Peyer's patch (tissue), 4 donors: ENCODE measurements at regions not wholly inside any gene's neighbourhood (a gene's known extent, or its start where the extent isn't known, plus 50 kb on each side); places are given as distances from the start of the nearest gene placed in this dataset.

Experiments
- DNase-seq, 3 donors: peaks; one replicate each; pipeline ENCODE4 v3.0.0-alpha.2; 2017 to 2019
- H3K27ac ChIP-seq, 4 donors: fragments of 200-600 bp; sonication (generic); one replicate each; pipeline ENCODE4 v1.5.1; 2016 to 2019
- H3K27me3 ChIP-seq, 2 donors: fragments of 200-600 bp; sonication (generic); one replicate each; pipeline ENCODE4 v1.5.1; 2019
- H3K36me3 ChIP-seq, 3 donors: fragments of 200-600 bp; sonication (generic); one replicate each; pipeline ENCODE4 v1.5.1; 2016 to 2019
- H3K4me1 ChIP-seq, 4 donors: fragments of 200-600 bp; sonication (generic); one replicate each; pipeline ENCODE4 v1.5.1; 2016 to 2019
- H3K4me3 ChIP-seq, 4 donors: fragments of 200-600 bp; sonication (generic); 1 replicate in 3 of 4; 2 replicates in 1 of 4; pipeline ENCODE4 v1.5.1; 2016 to 2019; ENCODE audit warnings: mild to moderate bottlenecking in 1 of 4
- H3K9me3 ChIP-seq, 4 donors: fragments of 200-600 bp; sonication (generic); one replicate each; pipeline ENCODE4 v1.5.1; 2016 to 2019; ENCODE audit warnings: mild to moderate bottlenecking in 1 of 4
- POLR2A ChIP-seq, 2 donors: fragments of 450-650 bp; IDR thresholded peaks; one replicate each; pipeline ENCODE4 v1.5.1; 2017; ENCODE audit warnings: antibody characterized with exemption in 2 of 2, mild to moderate bottlenecking in 2 of 2, moderate library complexity in 2 of 2
- TF ChIP-seq, protein P1 (sequence below), 6 experiments: fragments of 450-650 bp in 4 of 6; fragments of 200-600 bp in 2 of 6; sonication (generic) in 1 of 6; IDR thresholded peaks; one replicate each; pipeline ENCODE4 v1.5.1; 2017 to 2019; ENCODE audit warnings: antibody characterized with exemption in 6 of 6, mild to moderate bottlenecking in 3 of 6, moderate library complexity in 1 of 6

DNA sequence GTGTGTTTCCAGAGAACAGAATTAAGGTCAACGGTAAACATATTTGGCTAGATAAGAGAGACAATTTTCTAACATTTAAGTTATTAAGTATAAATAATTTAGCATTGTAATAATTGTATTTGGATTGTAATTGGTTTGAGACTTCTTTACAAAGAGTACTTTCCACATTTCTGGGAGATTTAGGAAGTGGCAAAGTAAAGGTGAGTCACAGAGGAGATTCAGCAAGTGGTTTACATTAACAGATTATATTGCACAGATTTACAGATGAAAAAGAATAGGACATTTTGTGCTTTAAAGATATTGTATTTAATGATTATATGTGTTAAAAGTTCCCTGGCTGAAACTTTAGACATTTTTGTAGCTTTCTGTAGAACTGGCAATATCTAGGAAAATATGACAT lies 584.4 kb upstream of the AADAT start:
- Histone ChIP-seq H3K4me3 (no peak overlapping the region), H3K27ac (no peak overlapping the region), H3K9me3 (no peaks in the 10 kb centered on the region), H3K4me1 (no peaks in the 10 kb centered on the region), H3K27me3 (no peaks in the 10 kb centered on the region), H3K36me3 (no peaks in the 10 kb centered on the region)
- TF ChIP-seq, protein P1, sequence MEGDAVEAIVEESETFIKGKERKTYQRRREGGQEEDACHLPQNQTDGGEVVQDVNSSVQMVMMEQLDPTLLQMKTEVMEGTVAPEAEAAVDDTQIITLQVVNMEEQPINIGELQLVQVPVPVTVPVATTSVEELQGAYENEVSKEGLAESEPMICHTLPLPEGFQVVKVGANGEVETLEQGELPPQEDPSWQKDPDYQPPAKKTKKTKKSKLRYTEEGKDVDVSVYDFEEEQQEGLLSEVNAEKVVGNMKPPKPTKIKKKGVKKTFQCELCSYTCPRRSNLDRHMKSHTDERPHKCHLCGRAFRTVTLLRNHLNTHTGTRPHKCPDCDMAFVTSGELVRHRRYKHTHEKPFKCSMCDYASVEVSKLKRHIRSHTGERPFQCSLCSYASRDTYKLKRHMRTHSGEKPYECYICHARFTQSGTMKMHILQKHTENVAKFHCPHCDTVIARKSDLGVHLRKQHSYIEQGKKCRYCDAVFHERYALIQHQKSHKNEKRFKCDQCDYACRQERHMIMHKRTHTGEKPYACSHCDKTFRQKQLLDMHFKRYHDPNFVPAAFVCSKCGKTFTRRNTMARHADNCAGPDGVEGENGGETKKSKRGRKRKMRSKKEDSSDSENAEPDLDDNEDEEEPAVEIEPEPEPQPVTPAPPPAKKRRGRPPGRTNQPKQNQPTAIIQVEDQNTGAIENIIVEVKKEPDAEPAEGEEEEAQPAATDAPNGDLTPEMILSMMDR (IDR thresholded peaks at IDR 0.05), result no peak
- no peak for TF ChIP-seq POLR2A (IDR thresholded peaks at IDR 0.05)
- DNase-seq, result no peak

DNA sequence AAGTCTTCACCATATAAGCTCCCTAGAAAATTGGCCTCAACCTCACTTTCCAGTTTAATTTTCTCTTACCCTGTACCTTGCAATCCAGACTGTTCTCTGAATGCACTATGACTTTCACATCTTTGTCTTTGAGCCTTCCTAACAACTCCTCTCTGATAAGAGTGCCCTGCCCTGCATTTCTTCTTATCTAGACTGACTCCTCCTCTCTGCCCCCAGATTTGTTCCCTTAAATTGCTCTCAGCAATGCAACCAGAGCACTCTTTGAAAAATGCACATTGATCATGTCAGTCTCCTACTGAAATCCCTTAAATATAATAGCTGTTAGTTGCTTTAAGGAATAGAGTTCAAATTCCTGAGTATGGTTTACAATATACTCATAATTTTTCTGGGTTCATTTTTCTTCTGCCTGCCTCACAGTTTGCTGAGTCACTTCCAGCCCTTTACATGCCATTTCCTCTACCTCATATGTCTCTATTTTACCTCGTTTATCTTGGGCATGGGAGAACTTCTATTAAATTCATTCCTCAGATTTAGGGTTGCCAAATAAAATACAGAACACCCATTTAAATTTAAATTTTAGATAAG lies 582.7 kb upstream of the AADAT start:
- Histone ChIP-seq H3K27me3 (no peaks in the 10 kb centered on the region), H3K9me3 (no peaks in the 10 kb centered on the region), H3K4me3 (no peak overlapping the region), H3K36me3 (no peaks in the 10 kb centered on the region), H3K4me1 (no peaks in the 10 kb centered on the region), H3K27ac (no peak overlapping the region)
- no peak for DNase-seq
- TF ChIP-seq, protein P1 (IDR thresholded peaks at IDR 0.05), result no peak
- TF ChIP-seq POLR2A (IDR thresholded peaks at IDR 0.05), result no peak

DNA sequence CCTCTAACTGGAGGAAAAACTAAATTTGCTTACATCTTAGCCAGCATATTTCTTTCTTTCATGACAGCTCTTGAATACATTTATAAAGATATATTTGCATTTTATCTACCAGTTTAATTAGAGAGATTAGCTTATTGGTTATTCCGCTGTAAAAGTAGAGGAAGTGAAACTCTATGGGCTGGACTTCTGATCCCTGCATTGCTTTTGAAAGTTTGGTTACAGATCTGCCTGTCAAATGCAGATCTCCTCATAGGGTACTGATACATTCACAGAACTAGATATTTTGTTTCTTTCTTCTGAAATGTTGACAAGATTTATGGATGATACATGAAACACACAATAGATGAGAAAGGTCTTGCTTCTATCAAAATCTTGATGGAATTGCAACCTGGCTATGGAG lies 581.4 kb upstream of the AADAT start:
- Histone ChIP-seq H3K4me1 (no peaks in the 10 kb centered on the region), H3K27ac (no peak overlapping the region), H3K4me3 (no peak overlapping the region), H3K27me3 (no peaks in the 10 kb centered on the region), H3K36me3 (no peaks in the 10 kb centered on the region), H3K9me3 (no peaks in the 10 kb centered on the region)
- TF ChIP-seq, protein P1 (IDR thresholded peaks at IDR 0.05), result no peak
- no peak for TF ChIP-seq POLR2A (IDR thresholded peaks at IDR 0.05)
- no peak for DNase-seq

DNA sequence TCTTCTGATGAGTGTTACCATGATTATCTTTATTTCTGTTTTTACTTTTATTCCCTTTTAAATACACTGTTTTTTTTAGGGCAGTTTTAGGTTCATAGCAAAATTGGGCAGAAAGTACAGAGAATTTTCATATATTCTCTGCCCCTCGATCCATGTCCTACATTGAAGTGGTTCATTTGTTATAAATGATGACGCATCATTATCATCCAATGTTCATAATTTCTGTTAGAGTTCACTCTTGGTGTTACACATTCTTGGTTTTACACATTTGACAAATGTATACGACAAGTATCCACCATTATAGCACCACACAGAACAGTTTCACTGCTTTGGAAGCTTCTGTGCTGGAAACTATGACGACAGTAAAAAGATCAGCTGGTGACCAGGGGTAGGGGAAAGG lies 578.1 kb upstream of the AADAT start:
- H3K4me1 ChIP-seq, result no peaks in the 10 kb centered on the region
- no peak overlapping the region for H3K27ac ChIP-seq
- H3K9me3 ChIP-seq, result no peaks in the 10 kb centered on the region
- H3K27me3 ChIP-seq, result no peaks in the 10 kb centered on the region
- DNase-seq, result no peak
- no peak overlapping the region for H3K4me3 ChIP-seq
- H3K36me3 ChIP-seq, result no peaks in the 10 kb centered on the region
- TF ChIP-seq, protein P1 (IDR thresholded peaks at IDR 0.05), result no peak
- no peak for TF ChIP-seq POLR2A (IDR thresholded peaks at IDR 0.05)

GRCh38 chr4:170666909-170667308 lies 577.2 kb upstream of the AADAT start:
- H3K27me3 ChIP-seq, result no peaks in the 10 kb centered on the region
- H3K36me3 ChIP-seq, result no peaks in the 10 kb centered on the region
- no peak for DNase-seq
- no peak overlapping the region for H3K27ac ChIP-seq
- TF ChIP-seq, protein P1 (IDR thresholded peaks at IDR 0.05), result no peak
- no peak for TF ChIP-seq POLR2A (IDR thresholded peaks at IDR 0.05)
- no peaks in the 10 kb centered on the region for H3K4me1 ChIP-seq
- H3K9me3 ChIP-seq, result no peaks in the 10 kb centered on the region
- no peak overlapping the region for H3K4me3 ChIP-seq

DNA sequence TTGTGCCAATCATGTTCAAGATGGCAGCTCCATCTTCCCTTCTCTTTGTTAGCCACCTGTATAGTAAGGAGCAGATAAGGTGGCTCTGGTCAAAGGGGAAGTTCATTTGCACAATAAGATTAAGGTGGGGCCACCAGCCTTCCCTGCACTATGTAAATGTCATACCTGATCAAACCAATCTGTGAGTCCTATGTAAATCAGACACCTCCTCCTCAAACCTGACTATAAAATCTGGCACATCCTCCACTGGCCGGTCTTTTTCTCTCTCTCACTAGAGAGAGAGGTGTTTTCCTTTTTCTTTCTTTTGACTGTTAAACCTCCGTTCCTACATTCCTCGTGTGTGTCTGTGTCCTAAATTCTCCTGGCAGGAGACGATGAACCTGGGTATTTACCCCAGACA lies 572.5 kb upstream of the AADAT start:
- Histone ChIP-seq H3K36me3 (no peaks in the 10 kb centered on the region), H3K27ac (no peak overlapping the region), H3K27me3 (no peaks in the 10 kb centered on the region), H3K9me3 (no peaks in the 10 kb centered on the region), H3K4me3 (no peak overlapping the region), H3K4me1 (no peaks in the 10 kb centered on the region)
- TF ChIP-seq POLR2A (IDR thresholded peaks at IDR 0.05), result no peak
- TF ChIP-seq, protein P1 (IDR thresholded peaks at IDR 0.05), result no peak
- no peak for DNase-seq
